ENCODE measurements at regions not wholly inside any gene's neighbourhood (a gene's known extent, or its start where the extent isn't known, plus 50 kb on each side); places are given as distances from the start of the nearest gene placed in this dataset.

DNA sequence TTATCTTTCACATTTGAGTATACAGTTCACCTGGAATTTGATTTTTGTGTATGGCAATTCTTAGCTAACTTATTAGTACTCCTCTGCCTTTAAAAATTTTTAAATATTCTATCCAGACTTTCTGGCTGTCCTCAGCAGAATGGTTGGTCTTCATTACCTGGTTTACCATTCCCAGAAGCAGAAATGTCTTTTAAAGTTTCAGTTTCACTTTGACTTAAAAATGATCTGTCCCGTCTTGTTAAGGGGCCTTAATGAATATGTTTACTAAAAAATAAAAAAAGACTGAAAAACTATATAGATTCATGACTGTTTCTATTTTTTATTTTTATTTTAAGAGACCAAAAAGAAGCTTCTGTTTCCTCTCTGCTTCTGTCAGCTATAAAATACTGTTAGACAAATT lies 70.5 kb upstream of the TNRC6B start:
- H3K56ac ChIP-seq (replicated peaks; ENCODE audit: insufficient read length, low read depth, low read length), result no peak overlapping the region
- no peak overlapping the region for H3K14ac ChIP-seq (ENCODE audit: insufficient read length)
- no peak overlapping the region for H3K18ac ChIP-seq (ENCODE audit: extremely low read depth, low read length)
- H2BK15ac ChIP-seq (ENCODE audit: low read length), result no peak overlapping the region
- H2BK120ac ChIP-seq (replicated peaks; ENCODE audit: low read depth, low read length), result no peak overlapping the region
- 90% methylated on average over 1 of the region's 1 CpG; no CpG with 5 or more reads in 1 of the 2 experiments for WGBS, 2 experiments (ENCODE audit: extremely low coverage in 1 of 2, insufficient coverage in 1 of 2, insufficient read length in 1 of 2, insufficient replicate concordance in 2 of 2, low coverage in 1 of 2, low lambda C conversion rate in 2 of 2, missing lambda C conversion rate in 1 of 2)
- no peak overlapping the region for H4K91ac ChIP-seq (replicated peaks; ENCODE audit: insufficient read length, low read length)
- no peak overlapping the region for H3K27ac ChIP-seq (ENCODE audit: low read depth, low read length)
- peaks cover 0 to 3% (median 0%) of the 10 kb centered on the region in 4 experiments; a peak in 1 of 7 replicates for H3K4me1 ChIP-seq (replicated peaks in 1 of 4; ENCODE audit: control insufficient read depth in 3 of 4, insufficient read depth in 4 of 4, low read length in 3 of 4)
- H2BK20ac ChIP-seq (ENCODE audit: low read length), result no peak overlapping the region
- H3K79me1 ChIP-seq (ENCODE audit: low read depth, low read length), result peaks cover 10% of the 10 kb centered on the region
- no peak overlapping the region for H3K4me2 ChIP-seq (ENCODE audit: insufficient read depth in 1 of 2, low read depth in 2 of 2, low read length in 2 of 2)
- no peak overlapping the region for H2BK5ac ChIP-seq (ENCODE audit: low read depth, low read length)
- no peak overlapping the region for H3K4me3 ChIP-seq (ENCODE audit: extremely low read depth in 1 of 4, insufficient read depth in 2 of 4, low read depth in 3 of 4, low read length in 4 of 4)
- no peak overlapping the region for H2AK5ac ChIP-seq (ENCODE audit: low read depth, low read length)
- H2BK12ac ChIP-seq (ENCODE audit: low read depth, low read length), result no peak overlapping the region
- FAIRE-seq (no peak), DNase-seq (ENCODE audit: low read depth in 1 of 2, low spot score in 2 of 2) (no peak)
- CTCF ChIA-PET (ENCODE audit: partially characterized antibody), result interaction anchor here (1.3 kb wide), 1 partner anchor 67 kb away, joined by 4 read pairs; no protein-coding TSS in a partner anchor
- no peaks in the 10 kb centered on the region for H3K36me3 ChIP-seq (ENCODE audit: control insufficient read depth in 2 of 4, insufficient read depth in 4 of 4, low read length in 3 of 4)
- H3K23ac ChIP-seq (ENCODE audit: insufficient read length), result no peak overlapping the region
- no peak overlapping the region for H4K8ac ChIP-seq (ENCODE audit: extremely low read depth, insufficient read depth, low read length)
- POLR2A ChIA-PET (ENCODE audit: partially characterized antibody), result interaction anchor here (1.0 kb wide), 1 partner anchor 60 kb away, joined by 3 read pairs; no protein-coding TSS in a partner anchor
- H3K9me3 ChIP-seq (ENCODE audit: insufficient read depth in 2 of 2, low read depth in 1 of 2, low read length in 1 of 2), result no peaks in the 10 kb centered on the region
- no peak overlapping the region for H2AFZ ChIP-seq (ENCODE audit: low read length)
- H3K79me2 ChIP-seq (ENCODE audit: control insufficient read depth in 1 of 2, insufficient read depth in 2 of 2, low read length in 2 of 2), result peaks cover 0 to 21% of the 10 kb centered on the region in 2 experiments; a peak in 1 of 4 replicates
- no peak overlapping the region for H3K4ac ChIP-seq (replicated peaks; ENCODE audit: insufficient read length, low read depth, low read length)
- H3K23me2 ChIP-seq (ENCODE audit: low read depth, low read length), result no peaks in the 10 kb centered on the region
- peaks cover 3 to 4% of the 10 kb centered on the region in 2 experiments for H4K20me1 ChIP-seq (replicated peaks in 1 of 2; ENCODE audit: control insufficient read depth in 1 of 2, insufficient read depth in 2 of 2, low read length in 2 of 2)
- no peak overlapping the region for H3K9ac ChIP-seq (replicated peaks in 1 of 4; ENCODE audit: extremely low read depth in 1 of 4, low read depth in 3 of 4, low read length in 3 of 4)
- H4K5ac ChIP-seq (ENCODE audit: insufficient read length, low read depth, low read length), result no peak overlapping the region
- TF ChIP-seq JUND (IDR thresholded peaks at IDR 0.05; ENCODE audit: low read length) (no peak), TAF7 (optimal IDR thresholded peaks at IDR 0.05; ENCODE audit: borderline replicate concordance, low read depth, low read length) (no peak), KDM5A (IDR thresholded peaks at IDR 0.05; ENCODE audit: low read length) (no peak), SIRT6 (IDR thresholded peaks at IDR 0.05; ENCODE audit: low read length) (no peak), HDAC6 (IDR thresholded peaks at IDR 0.05; ENCODE audit: low read depth, low read length) (no peak), ASH2L (IDR thresholded peaks at IDR 0.05; ENCODE audit: low read length) (no peak), SP1 (IDR thresholded peaks at IDR 0.05; ENCODE audit: low read depth, low read length) (no peak), PHF8 (conservative IDR thresholded peaks at IDR 0.05; ENCODE audit: low read depth, low read length) (no peak), BACH1 (IDR thresholded peaks at IDR 0.05; ENCODE audit: low read length) (no peak), SAP30 (IDR thresholded peaks at IDR 0.05; ENCODE audit: insufficient read depth, insufficient replicate concordance, low read length) (no peak), CREB1 (IDR thresholded peaks at IDR 0.05) (no peak), NANOG (IDR thresholded peaks at IDR 0.05; ENCODE audit: insufficient read depth, low read depth, low read length, poor library complexity, severe bottlenecking) (no peak), YY1 (IDR thresholded peaks at IDR 0.05; ENCODE audit: low read depth, low read length) (no peak), CHD2 (IDR thresholded peaks at IDR 0.05; ENCODE audit: low read length) (no peak)
- H3K27me3 ChIP-seq (replicated peaks in 1 of 4; ENCODE audit: control insufficient read depth in 3 of 4, extremely low read depth in 1 of 4, insufficient read depth in 3 of 4, low read length in 3 of 4), result no peaks in the 10 kb centered on the region; a peak in 1 of 7 replicates
